Endodermal cell (in vitro differentiated cells): ENCODE measurements at regions not wholly inside any gene's neighbourhood (a gene's known extent, or its start where the extent isn't known, plus 50 kb on each side); places are given as distances from the start of the nearest gene placed in this dataset.

Experiments
- DNase-seq: peaks from one replicate; pipeline ENCODE4 v3.0.0-alpha.2; 2017
- H3K27ac ChIP-seq: 2 replicates; pipeline ENCODE4 v1.5.1; 2013; ENCODE audit warnings: mild to moderate bottlenecking, low read depth, low read length, moderate library complexity
- H3K27me3 ChIP-seq: 2 replicates; pipeline ENCODE4 v1.6.1; 2013; ENCODE audit warnings: mild to moderate bottlenecking, low read length, moderate library complexity; ENCODE audit not compliant: insufficient read depth, control insufficient read depth, poor library complexity, severe bottlenecking
- H3K36me3 ChIP-seq: 2 replicates; pipeline ENCODE4 v1.7.0; 2013; ENCODE audit warnings: mild to moderate bottlenecking, low read length, moderate library complexity; ENCODE audit not compliant: control insufficient read depth, insufficient read depth
- H3K4me1 ChIP-seq: one replicate; pipeline ENCODE4 v1.7.0; 2013; ENCODE audit warnings: low read length; ENCODE audit not compliant: control insufficient read depth, insufficient read depth
- H3K4me3 ChIP-seq: 2 replicates; pipeline ENCODE4 v1.5.1; 2013; ENCODE audit warnings: mild to moderate bottlenecking, low read length, moderate library complexity
- H3K9ac ChIP-seq: 2 replicates; pipeline ENCODE4 v1.6.1; 2013; ENCODE audit warnings: mild to moderate bottlenecking, low read length, moderate library complexity; ENCODE audit not compliant: poor library complexity, severe bottlenecking; ENCODE audit errors: extremely low read depth
- H3K9me3 ChIP-seq: 2 replicates; pipeline ENCODE4 v1.6.1; 2013; ENCODE audit warnings: mild to moderate bottlenecking, low read length, moderate library complexity; ENCODE audit not compliant: control insufficient read depth
- H3K27ac Mint-ChIP-seq: 2 replicates; pipeline ENCODE4 v1.8.0; 2020; ENCODE audit warnings: mixed read lengths
- H3K27me3 Mint-ChIP-seq: 2 replicates; pipeline ENCODE4 v1.8.0; 2021; ENCODE audit warnings: mild to moderate bottlenecking, mixed read lengths; ENCODE audit not compliant: insufficient read depth
- H3K36me3 Mint-ChIP-seq: 2 replicates; pipeline ENCODE4 v1.8.0; 2020; ENCODE audit warnings: low read depth, mixed read lengths
- H3K4me1 Mint-ChIP-seq: 2 replicates; pipeline ENCODE4 v1.8.0; 2020; ENCODE audit warnings: mixed read lengths
- H3K4me3 Mint-ChIP-seq: 2 replicates; pipeline ENCODE4 v1.8.0; 2020; ENCODE audit warnings: mild to moderate bottlenecking, moderate library complexity, mixed read lengths
- H3K9me3 Mint-ChIP-seq: 2 replicates; pipeline ENCODE4 v1.8.0; 2020; ENCODE audit warnings: mild to moderate bottlenecking, mixed read lengths
- CTCF ChIP-seq: fragments of 200-600 bp; sonication (generic); conservative IDR thresholded peaks from 2 replicates; pipeline ENCODE4 v1.5.0; 2021; ENCODE audit warnings: antibody characterized with exemption, mild to moderate bottlenecking
- WGBS, 2 experiments: methylation state at CpG; one replicate each; pipeline versions ENCODE4 v1.1.5 to v1.1.7; 2013; ENCODE audit warnings: missing lambda C conversion rate in 2 of 2, mixed read lengths in 1 of 2; ENCODE audit not compliant: insufficient coverage in 1 of 2, insufficient read length in 1 of 2; 5-methylcytosine and 5-hydroxymethylcytosine counted together

GRCh38 chr21:30953605-30954004, 72.2 kb upstream of the KRTAP11-1 start:
- no peak for DNase-seq
- no peak overlapping the region for H3K9ac ChIP-seq
- H3K36me3 ChIP-seq = no peaks in the 10 kb centered on the region
- Mint-ChIP-seq H3K4me3 (no peak overlapping the region), H3K27ac (no peak overlapping the region), H3K4me1 (peaks cover 6% of the 10 kb centered on the region), H3K36me3 (no peaks in the 10 kb centered on the region), H3K27me3 (no peaks in the 10 kb centered on the region), H3K9me3 (no peaks in the 10 kb centered on the region)
- H3K4me1 ChIP-seq = no peaks in the 10 kb centered on the region
- no peak overlapping the region for H3K27ac ChIP-seq
- H3K9me3 ChIP-seq = no peaks in the 10 kb centered on the region
- H3K27me3 ChIP-seq = no peaks in the 10 kb centered on the region
- no peak overlapping the region for H3K4me3 ChIP-seq
- WGBS, 2 experiments = 89 to 97% methylated on average over 1 to 2 of the region's 2 CpGs
- TF ChIP-seq CTCF = no peak

GRCh38 chr21:30947141-30947540, 65.8 kb upstream of the KRTAP11-1 start:
- Mint-ChIP-seq H3K4me3 (no peak overlapping the region), H3K27ac (no peak overlapping the region), H3K4me1 (peaks cover 6% of the 10 kb centered on the region), H3K9me3 (no peaks in the 10 kb centered on the region), H3K27me3 (no peaks in the 10 kb centered on the region), H3K36me3 (no peaks in the 10 kb centered on the region)
- H3K9me3 ChIP-seq = no peaks in the 10 kb centered on the region
- no peak overlapping the region for H3K9ac ChIP-seq
- H3K4me1 ChIP-seq = no peaks in the 10 kb centered on the region
- no peaks in the 10 kb centered on the region for H3K36me3 ChIP-seq
- H3K4me3 ChIP-seq = no peak overlapping the region
- H3K27me3 ChIP-seq = no peaks in the 10 kb centered on the region
- WGBS, 2 experiments = 92 to 96% methylated on average over 4 to 5 of the region's 5 CpGs
- no peak for TF ChIP-seq CTCF
- H3K27ac ChIP-seq = no peak overlapping the region
- no peak for DNase-seq

- H3K27ac Mint-ChIP-seq = no peak overlapping the region
- no peaks in the 10 kb centered on the region for H3K9me3 ChIP-seq
- H3K27ac ChIP-seq = no peak overlapping the region
- no peak overlapping the region for H3K9ac ChIP-seq
- DNase-seq = no peak
- TF ChIP-seq CTCF = no peak
- H3K27me3 Mint-ChIP-seq = no peaks in the 10 kb centered on the region
- no peaks in the 10 kb centered on the region for H3K27me3 ChIP-seq
- H3K36me3 ChIP-seq = no peaks in the 10 kb centered on the region
- WGBS, 2 experiments = 73 to 87% methylated on average over 2 to 5 of the region's 5 CpGs
- no peaks in the 10 kb centered on the region for H3K9me3 Mint-ChIP-seq
- H3K36me3 Mint-ChIP-seq = no peaks in the 10 kb centered on the region
- no peak overlapping the region for H3K4me3 ChIP-seq
- no peaks in the 10 kb centered on the region for H3K4me1 ChIP-seq
- H3K4me3 Mint-ChIP-seq = no peak overlapping the region
- H3K4me1 Mint-ChIP-seq = no peaks in the 10 kb centered on the region
Observed at GRCh38 chr21:30943920-30944319, 62.5 kb upstream of the KRTAP11-1 start.
